ENCODE measurements at regions not wholly inside any gene's neighbourhood (a gene's known extent, or its start where the extent isn't known, plus 50 kb on each side); places are given as distances from the start of the nearest gene placed in this dataset. TPM values are rescaled to one million over a fixed set of nuclear protein-coding genes. Genes with fewer than 3 reads are reported as not detected.

Small RNA genes in the stretch of these regions (microRNA-seq; reads per million reads assigned to microRNA genes)
- gene AC113347.2 (ENCODE audit: insufficient read depth, insufficient read length) (not detected), gene AC113347.3 (ENCODE audit: insufficient read depth, insufficient read length) (not detected), gene RNU4-43P (ENCODE audit: insufficient read depth, insufficient read length) (not detected)

Small RNA genes in the stretch of these regions (small RNA-seq; reads per million reads assigned to genes)
- gene AC113347.2 = 0 reads per million in 5 experiments
- 0 reads per million in 5 experiments for gene AC113347.3
- 0 reads per million in 5 experiments for gene RNU4-43P

Measured in IMR-90 (cell line).